Endothelial cell of umbilical vein (primary cell): ENCODE measurements at regions not wholly inside any gene's neighbourhood (a gene's known extent, or its start where the extent isn't known, plus 50 kb on each side); places are given as distances from the start of the nearest gene placed in this dataset.

ENCODE experiments used
- BruUV-seq: library from RNA; stranded (reverse); fragments of 400-500 nt; replicated peaks from 2 replicates; lab custom pipeline; 2021; lab: Mats Ljungman, UMichigan
- CTCF ChIA-PET: fragments of 300-600, 350-600 bp; sonication (Branson Sonifier 250); formaldehyde crosslinking; loops from one replicate; lab custom pipeline; 2021; ENCODE audit warnings: antibody characterized with exemption, inconsistent platforms; lab: Charles Lee
- POLR2A ChIA-PET: fragments of 300-600, 350-600 bp; sonication (Branson Sonifier 250); formaldehyde crosslinking; loops from one replicate; lab custom pipeline; 2021; ENCODE audit warnings: antibody characterized with exemption, inconsistent platforms; lab: Charles Lee
- DNase-seq: peaks from one replicate; pipeline ENCODE4 v3.0.0-alpha.2; 2011; ENCODE audit warnings: low read depth, low spot score
- FAIRE-seq: peaks from 2 replicates; lab custom pipeline; 2011; peaks lifted over from hg19 to GRCh38; lab: Jason Lieb, UNC
- H2AFZ ChIP-seq: 2 replicates; pipeline ENCODE4 v1.6.0; 2012; ENCODE audit warnings: low read depth, low read length, control low read depth, inconsistent platforms
- H3K27ac ChIP-seq: 2 replicates; pipeline ENCODE4 v1.5.1; 2011; ENCODE audit warnings: low read depth, mild to moderate bottlenecking, control low read depth, low read length, moderate library complexity; ENCODE audit not compliant: insufficient read depth
- H3K27me3 ChIP-seq, 2 experiments: 2 replicates each; pipeline versions ENCODE4 v1.6.0 to v1.6.1; 2011; ENCODE audit warnings: low read length in 2 of 2, mixed read lengths in 1 of 2; ENCODE audit not compliant: control insufficient read depth in 2 of 2, insufficient read depth in 2 of 2
- H3K36me3 ChIP-seq, 2 experiments: 2 replicates in 1 of 2; 3 replicates in 1 of 2; pipeline ENCODE4 v1.5.1; 2011; ENCODE audit warnings: low read length in 2 of 2, mild to moderate bottlenecking in 1 of 2, moderate library complexity in 1 of 2; ENCODE audit not compliant: control insufficient read depth in 2 of 2, insufficient read depth in 2 of 2; ENCODE audit errors: extremely low read depth in 1 of 2
- H3K4me1 ChIP-seq: 3 replicates; pipeline ENCODE4 v1.5.1; 2011; ENCODE audit warnings: mild to moderate bottlenecking, low read length; ENCODE audit not compliant: control insufficient read depth, insufficient read depth; ENCODE audit errors: extremely low read depth
- H3K4me2 ChIP-seq: 2 replicates; pipeline ENCODE4 v1.6.1; 2011; ENCODE audit warnings: low read length, control low read depth, mixed read lengths; ENCODE audit not compliant: insufficient read depth
- H3K4me3 ChIP-seq, 3 experiments: fragments of 200-600 bp in 1 of 3; sonication (generic), shearing (Covaris generic) in 1 of 3; replicated peaks in 1 of 3; 2 replicates each; pipeline ENCODE4 v1.5.1; 2011 to 2016; ENCODE audit warnings: control low read depth in 3 of 3, low read length in 3 of 3, mild to moderate bottlenecking in 2 of 3, inconsistent platforms in 1 of 3, low read depth in 1 of 3, moderate library complexity in 1 of 3; ENCODE audit not compliant: insufficient read depth in 1 of 3
- H3K79me2 ChIP-seq: 2 replicates; pipeline ENCODE4 v1.6.0; 2012; ENCODE audit warnings: low read length, inconsistent platforms; ENCODE audit not compliant: control insufficient read depth, insufficient read depth
- H3K9ac ChIP-seq: replicated peaks from 2 replicates; pipeline ENCODE3; 2011; ENCODE audit warnings: low read length, control low read depth; ENCODE audit not compliant: insufficient read depth; ENCODE audit errors: extremely low read depth
- H3K9me1 ChIP-seq: replicated peaks from 3 replicates; pipeline ENCODE4 v1.6.0; 2011; ENCODE audit warnings: mild to moderate bottlenecking, low read length; ENCODE audit not compliant: control insufficient read depth, insufficient read depth; ENCODE audit errors: extremely low read depth
- H3K9me3 ChIP-seq: replicated peaks from 2 replicates; pipeline ENCODE4 v1.5.1; 2012; ENCODE audit warnings: low read length, inconsistent platforms; ENCODE audit not compliant: control insufficient read depth, insufficient read depth
- H4K20me1 ChIP-seq: replicated peaks from 2 replicates; pipeline ENCODE3; 2011; ENCODE audit warnings: mild to moderate bottlenecking, low read length; ENCODE audit not compliant: control insufficient read depth, insufficient read depth; ENCODE audit errors: extremely low read depth
- EZH2 ChIP-seq: IDR thresholded peaks from 2 replicates; pipeline ENCODE4 v1.6.1; 2012; ENCODE audit warnings: borderline replicate concordance, low read depth, mild to moderate bottlenecking, moderate library complexity, low read length, inconsistent platforms; ENCODE audit not compliant: severe bottlenecking
- FOS ChIP-seq: IDR thresholded peaks from 2 replicates; pipeline ENCODE4 v1.6.1; 2011; ENCODE audit warnings: mild to moderate bottlenecking, low read length, moderate library complexity, borderline replicate concordance; ENCODE audit not compliant: insufficient read depth
- GATA2 ChIP-seq: IDR thresholded peaks from 2 replicates; pipeline ENCODE4 v1.7.0; 2011; ENCODE audit warnings: low read depth, mild to moderate bottlenecking, moderate library complexity, mixed read lengths, low read length; ENCODE audit not compliant: insufficient read length, insufficient read depth
- JUN ChIP-seq: IDR thresholded peaks from 2 replicates; pipeline ENCODE4 v1.6.1; 2011; ENCODE audit warnings: borderline replicate concordance, low read depth; ENCODE audit not compliant: insufficient read length, insufficient read depth
- MYC ChIP-seq: IDR thresholded peaks from one replicate; pipeline ENCODE4 v1.6.1; 2011; ENCODE audit warnings: mild to moderate bottlenecking, low read depth, low read length
- POLR2A ChIP-seq: IDR thresholded peaks from 2 replicates; pipeline ENCODE4 v1.6.1; 2012; ENCODE audit warnings: low read depth, mild to moderate bottlenecking, control low read depth, low read length
- POLR2AphosphoS5 ChIP-seq: IDR thresholded peaks from 2 replicates; pipeline ENCODE4 v1.6.1; 2012; ENCODE audit warnings: low read depth, mild to moderate bottlenecking, control low read depth, low read length, moderate library complexity; ENCODE audit not compliant: insufficient read depth
- dilution Hi-C: fragments of 300-500 bp; cut with MboI; formaldehyde crosslinking; loops from one replicate; pipeline ENCODE4 v1.15.0; 2019; ENCODE audit warnings: low sequenced_read_pairs; ENCODE audit not compliant: extremely low pct_ligation_motif_present
- intact Hi-C: fragments of 100-400 bp; cut with micrococcal nuclease; formaldehyde crosslinking; loops from one replicate; pipeline ENCODE4 v1.10.0; 2022
- TF ChIP-seq, protein P1 (sequence below), 2 donors: IDR thresholded peaks; 1 replicate in 1 of 2; 2 replicates in 1 of 2; pipeline ENCODE4 v1.5.1; 2011; ENCODE audit warnings: low read length in 2 of 2, mild to moderate bottlenecking in 2 of 2, moderate library complexity in 2 of 2, control low read depth in 1 of 2, inconsistent platforms in 1 of 2, low read depth in 1 of 2; ENCODE audit not compliant: insufficient read depth in 1 of 2; ENCODE audit errors: extremely low read depth in 1 of 2
- TF ChIP-seq, protein P2 (sequence below): IDR thresholded peaks from 2 replicates; pipeline ENCODE4 v1.6.1; 2011; ENCODE audit not compliant: insufficient read depth, insufficient read length

DNA sequence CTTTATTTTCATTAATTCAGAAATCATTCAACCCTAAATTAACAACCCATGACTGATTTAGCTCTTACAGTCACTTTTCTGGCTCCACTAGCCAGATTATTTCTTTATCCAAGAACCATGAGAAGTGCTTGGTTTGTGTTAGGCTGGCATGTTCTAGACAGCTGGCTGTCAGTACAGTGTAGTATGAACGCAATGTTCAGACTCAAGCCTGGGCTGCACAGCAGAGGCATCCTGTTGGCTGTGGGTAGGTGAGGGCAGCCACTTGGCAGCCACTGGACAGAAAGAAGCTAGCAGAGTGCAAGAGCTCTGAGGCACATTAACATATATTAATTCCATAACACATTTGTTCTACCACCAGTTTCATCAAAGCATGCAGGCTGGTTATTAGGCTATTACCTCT, 522.9 kb upstream of the FSHR start:
- FAIRE-seq (no peak), DNase-seq (no peak)
- no peak for TF ChIP-seq JUN
- TF ChIP-seq, protein P1, sequence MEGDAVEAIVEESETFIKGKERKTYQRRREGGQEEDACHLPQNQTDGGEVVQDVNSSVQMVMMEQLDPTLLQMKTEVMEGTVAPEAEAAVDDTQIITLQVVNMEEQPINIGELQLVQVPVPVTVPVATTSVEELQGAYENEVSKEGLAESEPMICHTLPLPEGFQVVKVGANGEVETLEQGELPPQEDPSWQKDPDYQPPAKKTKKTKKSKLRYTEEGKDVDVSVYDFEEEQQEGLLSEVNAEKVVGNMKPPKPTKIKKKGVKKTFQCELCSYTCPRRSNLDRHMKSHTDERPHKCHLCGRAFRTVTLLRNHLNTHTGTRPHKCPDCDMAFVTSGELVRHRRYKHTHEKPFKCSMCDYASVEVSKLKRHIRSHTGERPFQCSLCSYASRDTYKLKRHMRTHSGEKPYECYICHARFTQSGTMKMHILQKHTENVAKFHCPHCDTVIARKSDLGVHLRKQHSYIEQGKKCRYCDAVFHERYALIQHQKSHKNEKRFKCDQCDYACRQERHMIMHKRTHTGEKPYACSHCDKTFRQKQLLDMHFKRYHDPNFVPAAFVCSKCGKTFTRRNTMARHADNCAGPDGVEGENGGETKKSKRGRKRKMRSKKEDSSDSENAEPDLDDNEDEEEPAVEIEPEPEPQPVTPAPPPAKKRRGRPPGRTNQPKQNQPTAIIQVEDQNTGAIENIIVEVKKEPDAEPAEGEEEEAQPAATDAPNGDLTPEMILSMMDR (IDR thresholded peaks at IDR 0.05; ENCODE audit: extremely low read depth in 1 of 2, insufficient read depth in 1 of 2, low read depth in 1 of 2, low read length in 2 of 2) = no peak
- TF ChIP-seq GATA2 = no peak
- TF ChIP-seq MYC = no peak
- TF ChIP-seq POLR2A = no peak
- no peak for TF ChIP-seq EZH2
- TF ChIP-seq FOS = no peak
- TF ChIP-seq POLR2AphosphoS5 = no peak
- TF ChIP-seq, protein P2, sequence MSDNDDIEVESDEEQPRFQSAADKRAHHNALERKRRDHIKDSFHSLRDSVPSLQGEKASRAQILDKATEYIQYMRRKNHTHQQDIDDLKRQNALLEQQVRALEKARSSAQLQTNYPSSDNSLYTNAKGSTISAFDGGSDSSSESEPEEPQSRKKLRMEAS = no peak
- Histone ChIP-seq H3K4me3 (no peak overlapping the region), H3K27ac (no peak overlapping the region), H2AFZ (no peak overlapping the region), H3K9me1 (no peaks in the 10 kb centered on the region), H3K27me3 (no peaks in the 10 kb centered on the region), H3K9me3 (no peaks in the 10 kb centered on the region), H4K20me1 (no peaks in the 10 kb centered on the region), H3K36me3 (no peaks in the 10 kb centered on the region), H3K4me1 (no peaks in the 10 kb centered on the region), H3K79me2 (no peaks in the 10 kb centered on the region), H3K9ac (no peak overlapping the region), H3K4me2 (no peak overlapping the region)
- dilution Hi-C loops (no loop called here), intact Hi-C loops (no loop called here)
- ChIA-PET POLR2A (no interaction called here), CTCF (no interaction called here)
- BruUV-seq = no TSS peak
